Right cardiac atrium (tissue), 5 donors: ENCODE measurements at regions not wholly inside any gene's neighbourhood (a gene's known extent, or its start where the extent isn't known, plus 50 kb on each side); places are given as distances from the start of the nearest gene placed in this dataset.

Experiments used
- ATAC-seq, 2 donors: fragments of 200-7000 bp; cut with Tn5 transposase; one replicate each; pipeline versions ENCODE4 v1.8.0 to v1.9.1; 2020; ENCODE audit warnings: moderate library complexity in 2 of 2, mild to moderate bottlenecking in 1 of 2
- DNase-seq, 3 donors: peaks; one replicate each; pipeline ENCODE4 v3.0.0-alpha.2; 2020
- H3K27ac ChIP-seq: one replicate; pipeline ENCODE4 v1.5.1; 2013; ENCODE audit warnings: mild to moderate bottlenecking, low read length, control low read depth, moderate library complexity
- H3K27me3 ChIP-seq: one replicate; pipeline ENCODE4 v1.6.1; 2013; ENCODE audit not compliant: control insufficient read depth, insufficient read depth
- H3K4me1 ChIP-seq: one replicate; pipeline ENCODE4 v1.6.1; 2013; ENCODE audit warnings: low read length; ENCODE audit not compliant: control insufficient read depth, insufficient read depth
- H3K4me3 ChIP-seq: one replicate; pipeline ENCODE4 v1.5.1; 2013; ENCODE audit warnings: low read length, control low read depth
- H3K9me3 ChIP-seq: one replicate; pipeline ENCODE4 v1.6.1; 2013; ENCODE audit warnings: low read length; ENCODE audit not compliant: control insufficient read depth
- WGBS: extraction: QIAGEN DNeasy Blood & Tissue Kit; methylation state at CpG from one replicate; pipeline ENCODE4 v1.1.7; 2013; 5-methylcytosine and 5-hydroxymethylcytosine counted together
- intact Hi-C, 4 donors: fragments of 100-400 bp; cut with DNase I; formaldehyde crosslinking; loops; one replicate each; pipeline versions ENCODE4 v1.11.0 to v1.14.0; 2022 to 2023
- donor health status: healthy with polysubstance abuse.
- donor health status: DM: no; HTN: yes; CAD: no.
- donor health status: DM: no; HTN: no; CAD: no.
- donor health status: DM: no; HTN: yes; CAD: no; lungs with severe emphysema.
- donor health status: DM: yes; HTN: yes; CAD: no.

GRCh38 chr2:78546843-78547242, 478.7 kb upstream of the REG3G start:
- intact Hi-C loops = no loop called here
- 88% methylated on average over 14 of the region's 14 CpGs for WGBS
- ATAC-seq (no peak), DNase-seq (peak in 1 of 3 donors; percentile 17)
- no peaks in the 10 kb centered on the region for H3K9me3 ChIP-seq
- H3K27me3 ChIP-seq = no peaks in the 10 kb centered on the region
- H3K27ac ChIP-seq = no peak overlapping the region
- no peaks in the 10 kb centered on the region for H3K4me1 ChIP-seq
- no peak overlapping the region for H3K4me3 ChIP-seq

- Histone ChIP-seq H3K27me3 (no peaks in the 10 kb centered on the region), H3K4me3 (no peak overlapping the region), H3K27ac (no peak overlapping the region), H3K9me3 (no peaks in the 10 kb centered on the region), H3K4me1 (no peaks in the 10 kb centered on the region)
- intact Hi-C loops = no loop called here
- DNase-seq (no peak), ATAC-seq (no peak)
- 63% methylated on average over 2 of the region's 2 CpGs for WGBS
Measured at GRCh38 chr2:78549766-78550165, 475.7 kb upstream of the REG3G start.

- no peaks in the 10 kb centered on the region for H3K27me3 ChIP-seq
- DNase-seq (no peak), ATAC-seq (no peak)
- no peaks in the 10 kb centered on the region for H3K4me1 ChIP-seq
- no peaks in the 10 kb centered on the region for H3K9me3 ChIP-seq
- H3K4me3 ChIP-seq = no peak overlapping the region
- H3K27ac ChIP-seq = no peak overlapping the region
- intact Hi-C loops = no loop called here
- WGBS = 34% methylated on average over 3 of the region's 3 CpGs
Measured at GRCh38 chr2:78553866-78554647, 471.4 kb upstream of the REG3G start.

GRCh38 chr2:78561876-78562275, 463.6 kb upstream of the REG3G start:
- intact Hi-C loops = no loop called here
- H3K4me1 ChIP-seq = no peaks in the 10 kb centered on the region
- no peaks in the 10 kb centered on the region for H3K9me3 ChIP-seq
- DNase-seq (no peak), ATAC-seq (no peak)
- no peaks in the 10 kb centered on the region for H3K27me3 ChIP-seq
- no peak overlapping the region for H3K27ac ChIP-seq
- no peak overlapping the region for H3K4me3 ChIP-seq

GRCh38 chr2:78564666-78565065, 460.8 kb upstream of the REG3G start:
- Histone ChIP-seq H3K9me3 (no peaks in the 10 kb centered on the region), H3K4me1 (no peaks in the 10 kb centered on the region), H3K27ac (no peak overlapping the region), H3K4me3 (no peak overlapping the region), H3K27me3 (no peaks in the 10 kb centered on the region)
- intact Hi-C loops = no loop called here
- no peak for ATAC-seq
- no peak for DNase-seq

GRCh38 chr2:78568782-78569373, 456.6 kb upstream of the REG3G start:
- DNase-seq = no peak
- intact Hi-C loops = no loop called here
- Histone ChIP-seq H3K27me3 (no peaks in the 10 kb centered on the region), H3K9me3 (no peaks in the 10 kb centered on the region), H3K4me1 (no peaks in the 10 kb centered on the region), H3K27ac (no peak overlapping the region), H3K4me3 (no peak overlapping the region)
- ATAC-seq = no peak
- 73% methylated on average over 6 of the region's 6 CpGs for WGBS

GRCh38 chr2:78576409-78576808, 449.1 kb upstream of the REG3G start:
- Histone ChIP-seq H3K27me3 (no peaks in the 10 kb centered on the region), H3K4me1 (no peaks in the 10 kb centered on the region), H3K4me3 (no peak overlapping the region), H3K9me3 (no peaks in the 10 kb centered on the region), H3K27ac (no peak overlapping the region)
- no peak for ATAC-seq
- intact Hi-C loops = no loop called here
- no peak for DNase-seq

GRCh38 chr2:78585871-78586270, 439.6 kb upstream of the REG3G start:
- Histone ChIP-seq H3K9me3 (no peaks in the 10 kb centered on the region), H3K4me3 (no peak overlapping the region)
- intact Hi-C loops = no loop called here

GRCh38 chr2:78586316-78586715, 439.2 kb upstream of the REG3G start:
- no peak for DNase-seq
- intact Hi-C loops = no loop called here
- no peaks in the 10 kb centered on the region for H3K9me3 ChIP-seq
- WGBS = 41% methylated on average over 1 of the region's 1 CpG
- no peak for ATAC-seq
- H3K27me3 ChIP-seq = no peaks in the 10 kb centered on the region
- no peak overlapping the region for H3K4me3 ChIP-seq
- H3K27ac ChIP-seq = no peak overlapping the region
- no peaks in the 10 kb centered on the region for H3K4me1 ChIP-seq

More at GRCh38 chr2:78585871-78586270, 439.6 kb upstream of the REG3G start:
- WGBS = 38% methylated on average over 3 of the region's 3 CpGs
- Histone ChIP-seq H3K4me1 (no peaks in the 10 kb centered on the region), H3K27ac (no peak overlapping the region), H3K27me3 (no peaks in the 10 kb centered on the region)
- DNase-seq (no peak), ATAC-seq (no peak)

- no peaks in the 10 kb centered on the region for H3K9me3 ChIP-seq
- DNase-seq = no peak
- no peak overlapping the region for H3K27ac ChIP-seq
- ATAC-seq = no peak
- intact Hi-C loops = no loop called here
- H3K4me1 ChIP-seq = no peaks in the 10 kb centered on the region
- no peaks in the 10 kb centered on the region for H3K27me3 ChIP-seq
- H3K4me3 ChIP-seq = no peak overlapping the region
Measured at GRCh38 chr2:78589871-78590270, 435.6 kb upstream of the REG3G start.

- Histone ChIP-seq H3K9me3 (no peaks in the 10 kb centered on the region), H3K27me3 (no peaks in the 10 kb centered on the region), H3K4me1 (no peaks in the 10 kb centered on the region), H3K27ac (no peak overlapping the region), H3K4me3 (no peak overlapping the region)
- DNase-seq (no peak), ATAC-seq (no peak)
- 62% methylated on average over 3 of the region's 3 CpGs for WGBS
- intact Hi-C loops = no loop called here
Measured at GRCh38 chr2:78592491-78592890, 433.0 kb upstream of the REG3G start.

GRCh38 chr2:78601113-78601512, 424.4 kb upstream of the REG3G start:
- H3K9me3 ChIP-seq = no peaks in the 10 kb centered on the region
- WGBS = 91% methylated on average over 1 of the region's 1 CpG
- no peaks in the 10 kb centered on the region for H3K4me1 ChIP-seq
- intact Hi-C loops = no loop called here
- DNase-seq (no peak), ATAC-seq (no peak)
- H3K27ac ChIP-seq = no peak overlapping the region
- H3K27me3 ChIP-seq = no peaks in the 10 kb centered on the region
- no peak overlapping the region for H3K4me3 ChIP-seq
